IMR-90 (cell line): ENCODE measurements at regions not wholly inside any gene's neighbourhood (a gene's known extent, or its start where the extent isn't known, plus 50 kb on each side); places are given as distances from the start of the nearest gene placed in this dataset.

ENCODE experiments used
- ATAC-seq: fragments of 200-7000 bp; cut with Tn5 transposase; 2 replicates; pipeline ENCODE4 v1.9.1; 2020; ENCODE audit warnings: low read depth, mild to moderate bottlenecking, moderate library complexity
- BruUV-seq: library from RNA; stranded (reverse); fragments of 400-500 nt; replicated peaks from 2 replicates; lab custom pipeline; 2021; lab: Mats Ljungman, UMichigan
- CTCF ChIA-PET: fragments of 300-600 bp; formaldehyde crosslinking; extraction: SDS; loops from one replicate; lab custom pipeline; 2021; ENCODE audit warnings: antibody characterized with exemption; lab: Yijun Ruan, JAX
- POLR2A ChIA-PET: fragments of 300-600 bp; sonication (Branson Sonifier 250); formaldehyde crosslinking; loops from one replicate; lab custom pipeline; 2022; ENCODE audit warnings: antibody characterized with exemption; ENCODE audit not compliant: unreplicated experiment; lab: Charles Lee
- DNase-seq: peaks from one replicate; pipeline ENCODE4 v3.0.0; 2013
- H2AFZ ChIP-seq: replicated peaks from 2 replicates; pipeline ENCODE3; 2013; ENCODE audit warnings: low read length, mild to moderate bottlenecking; ENCODE audit not compliant: poor library complexity
- H2AK5ac ChIP-seq: 2 replicates; pipeline ENCODE4 v1.6.1; 2013; ENCODE audit warnings: low read depth, low read length, inconsistent platforms
- H2AK9ac ChIP-seq: replicated peaks from 2 replicates; pipeline ENCODE3; 2013; ENCODE audit warnings: mild to moderate bottlenecking, low read depth, low read length, moderate library complexity; ENCODE audit not compliant: poor library complexity
- H2BK120ac ChIP-seq: 2 replicates; pipeline ENCODE4 v1.6.1; 2013; ENCODE audit warnings: low read depth, low read length, inconsistent platforms
- H2BK15ac ChIP-seq: 3 replicates; pipeline ENCODE4 v1.6.1; 2013; ENCODE audit warnings: low read depth, low read length, inconsistent platforms
- H2BK20ac ChIP-seq: 2 replicates; pipeline ENCODE4 v1.6.1; 2013; ENCODE audit warnings: low read depth, mild to moderate bottlenecking, inconsistent platforms, low read length, moderate library complexity
- H2BK5ac ChIP-seq: 2 replicates; pipeline ENCODE4 v1.6.1; 2013; ENCODE audit warnings: mild to moderate bottlenecking, low read depth, low read length, inconsistent platforms; ENCODE audit not compliant: poor library complexity, severe bottlenecking
- H3K14ac ChIP-seq: replicated peaks from 2 replicates; pipeline ENCODE4 v1.6.1; 2013; ENCODE audit warnings: low read depth, low read length, inconsistent platforms
- H3K18ac ChIP-seq: 2 replicates; pipeline ENCODE4 v1.6.1; 2013; ENCODE audit warnings: low read depth, low read length, control low read depth
- H3K23ac ChIP-seq: 2 replicates; pipeline ENCODE4 v1.6.1; 2013; ENCODE audit warnings: low read depth, low read length, inconsistent platforms
- H3K27ac ChIP-seq: 2 replicates; pipeline ENCODE4 v1.5.1; 2013; ENCODE audit warnings: mild to moderate bottlenecking, control low read depth, low read length; ENCODE audit not compliant: insufficient read depth
- H3K27me3 ChIP-seq: 2 replicates; pipeline ENCODE4 v1.6.1; 2013; ENCODE audit warnings: low read length; ENCODE audit not compliant: control insufficient read depth, insufficient read depth
- H3K36me3 ChIP-seq: 2 replicates; pipeline ENCODE4 v1.6.1; 2013; ENCODE audit warnings: low read length, mixed read lengths; ENCODE audit not compliant: control insufficient read depth, insufficient read depth
- H3K4ac ChIP-seq: 2 replicates; pipeline ENCODE4 v1.6.1; 2013; ENCODE audit warnings: low read depth, low read length, inconsistent platforms
- H3K4me1 ChIP-seq: 2 replicates; pipeline ENCODE4 v1.6.1; 2013; ENCODE audit warnings: low read length, mixed read lengths; ENCODE audit not compliant: control insufficient read depth, insufficient read depth
- H3K4me2 ChIP-seq: 2 replicates; pipeline ENCODE4 v1.6.1; 2013; ENCODE audit warnings: low read depth, mild to moderate bottlenecking, control low read depth, low read length, moderate library complexity
- H3K4me3 ChIP-seq: 2 replicates; pipeline ENCODE4 v1.5.1; 2013; ENCODE audit warnings: low read depth, mild to moderate bottlenecking, control low read depth, low read length, moderate library complexity; ENCODE audit not compliant: insufficient read depth
- H3K56ac ChIP-seq: 2 replicates; pipeline ENCODE4 v1.6.1; 2013; ENCODE audit warnings: low read length, inconsistent platforms; ENCODE audit not compliant: insufficient read depth; ENCODE audit errors: extremely low read depth
- H3K79me1 ChIP-seq, 2 experiments: 2 replicates each; pipeline ENCODE4 v1.6.1; 2013; ENCODE audit warnings: low read length in 2 of 2, inconsistent platforms in 1 of 2, low read depth in 1 of 2
- H3K9ac ChIP-seq: 2 replicates; pipeline ENCODE4 v1.6.1; 2013; ENCODE audit warnings: low read depth, low read length, control low read depth
- H3K9me1 ChIP-seq: 2 replicates; pipeline ENCODE4 v1.6.1; 2013; ENCODE audit warnings: low read length, inconsistent platforms; ENCODE audit not compliant: insufficient read depth
- H3K9me3 ChIP-seq: 2 replicates; pipeline ENCODE4 v1.6.1; 2013; ENCODE audit warnings: low read length; ENCODE audit not compliant: control insufficient read depth, insufficient read depth
- H4K20me1 ChIP-seq: 2 replicates; pipeline ENCODE4 v1.6.1; 2013; ENCODE audit warnings: low read length, inconsistent platforms; ENCODE audit not compliant: insufficient read depth
- H4K5ac ChIP-seq: 2 replicates; pipeline ENCODE4 v1.6.1; 2013; ENCODE audit warnings: mild to moderate bottlenecking, low read depth, low read length, control low read depth
- H4K8ac ChIP-seq, 2 experiments: 2 replicates each; pipeline ENCODE4 v1.6.1; 2013; ENCODE audit warnings: low read depth in 2 of 2, low read length in 2 of 2, control low read depth in 1 of 2, inconsistent platforms in 1 of 2
- H4K91ac ChIP-seq: 2 replicates; pipeline ENCODE4 v1.6.1; 2013; ENCODE audit warnings: low read depth, low read length, inconsistent platforms; ENCODE audit not compliant: insufficient read depth
- BHLHE40 ChIP-seq: fragments of 150-350 bp; IDR thresholded peaks from 2 replicates; pipeline ENCODE4 v1.6.1; 2016; ENCODE audit warnings: mild to moderate bottlenecking, low read depth, low read length
- CEBPB ChIP-seq: IDR thresholded peaks from 2 replicates; pipeline ENCODE4 v1.6.1; 2012; ENCODE audit warnings: low read depth, low read length, improper control_type of control experiment
- CHD1 ChIP-seq: IDR thresholded peaks from 2 replicates; pipeline ENCODE4 v1.6.1; 2012; ENCODE audit warnings: low read depth, low read length, improper control_type of control experiment
- CTCF ChIP-seq: conservative IDR thresholded peaks from 2 replicates; pipeline ENCODE4 v1.5.1; 2012; ENCODE audit warnings: mild to moderate bottlenecking, low read depth, low read length, improper control_type of control experiment
- ELK1 ChIP-seq: fragments of 150-350 bp; IDR thresholded peaks from 2 replicates; pipeline ENCODE4 v1.6.1; 2016; ENCODE audit warnings: low read depth, mild to moderate bottlenecking, low read length, moderate library complexity, borderline replicate concordance
- MAZ ChIP-seq: IDR thresholded peaks from 2 replicates; pipeline ENCODE4 v1.6.1; 2012; ENCODE audit warnings: low read depth, mild to moderate bottlenecking, low read length, improper control_type of control experiment, moderate library complexity, borderline replicate concordance
- MXI1 ChIP-seq: IDR thresholded peaks from 2 replicates; pipeline ENCODE4 v1.6.1; 2012; ENCODE audit warnings: low read depth, mild to moderate bottlenecking, low read length, moderate library complexity, borderline replicate concordance
- NFE2L2 ChIP-seq: fragments of 150-350 bp; IDR thresholded peaks from 2 replicates; pipeline ENCODE4 v1.6.1; 2016; ENCODE audit warnings: low read depth, mild to moderate bottlenecking, low read length
- POLR2A ChIP-seq: IDR thresholded peaks from 2 replicates; pipeline ENCODE4 v1.6.1; 2012; ENCODE audit warnings: mild to moderate bottlenecking, low read depth, low read length
- RCOR1 ChIP-seq: IDR thresholded peaks from 2 replicates; pipeline ENCODE4 v1.6.1; 2012; ENCODE audit warnings: mild to moderate bottlenecking, low read length, improper control_type of control experiment; ENCODE audit not compliant: insufficient replicate concordance
- RFX5 ChIP-seq: IDR thresholded peaks from 2 replicates; pipeline ENCODE4 v1.8.0; 2012; ENCODE audit warnings: low read depth, mild to moderate bottlenecking, low read length, moderate library complexity
- SMC3 ChIP-seq: fragments of 150-350 bp; IDR thresholded peaks from 2 replicates; pipeline ENCODE4 v1.6.1; 2016; ENCODE audit warnings: low read depth, mild to moderate bottlenecking, antibody characterized with exemption, low read length, moderate library complexity
- WGBS, 2 experiments: methylation state at CpG; one replicate each; pipeline versions ENCODE4 v1.1.5 to v1.1.7; 2013; ENCODE audit warnings: missing lambda C conversion rate in 2 of 2; ENCODE audit not compliant: insufficient read length in 1 of 2; ENCODE audit errors: extremely low coverage in 2 of 2; 5-methylcytosine and 5-hydroxymethylcytosine counted together
- dilution Hi-C: fragments of 300-500 bp; cut with HindIII; formaldehyde crosslinking; loops from one replicate; pipeline ENCODE4 v1.14.3; 2018; ENCODE audit warnings: low sequenced_read_pairs; ENCODE audit not compliant: unreplicated experiment
- in situ Hi-C: fragments of 300-500 bp; cut with MboI; formaldehyde crosslinking; loops from 3 replicates; pipeline ENCODE4 v1.14.3; 2019; ENCODE audit warnings: low sequenced_read_pairs, inconsistent platforms, mixed read lengths
- intact Hi-C: fragments of 100-400 bp; cut with micrococcal nuclease; formaldehyde crosslinking; loops from 2 replicates; pipeline ENCODE4 v1.10.0; 2022
- TF ChIP-seq, protein P1 (sequence below): fragments of 150-350 bp; IDR thresholded peaks from 2 replicates; pipeline ENCODE4 v1.6.1; 2017; ENCODE audit warnings: mild to moderate bottlenecking, antibody characterized with exemption, low read length, low read depth

DNA sequence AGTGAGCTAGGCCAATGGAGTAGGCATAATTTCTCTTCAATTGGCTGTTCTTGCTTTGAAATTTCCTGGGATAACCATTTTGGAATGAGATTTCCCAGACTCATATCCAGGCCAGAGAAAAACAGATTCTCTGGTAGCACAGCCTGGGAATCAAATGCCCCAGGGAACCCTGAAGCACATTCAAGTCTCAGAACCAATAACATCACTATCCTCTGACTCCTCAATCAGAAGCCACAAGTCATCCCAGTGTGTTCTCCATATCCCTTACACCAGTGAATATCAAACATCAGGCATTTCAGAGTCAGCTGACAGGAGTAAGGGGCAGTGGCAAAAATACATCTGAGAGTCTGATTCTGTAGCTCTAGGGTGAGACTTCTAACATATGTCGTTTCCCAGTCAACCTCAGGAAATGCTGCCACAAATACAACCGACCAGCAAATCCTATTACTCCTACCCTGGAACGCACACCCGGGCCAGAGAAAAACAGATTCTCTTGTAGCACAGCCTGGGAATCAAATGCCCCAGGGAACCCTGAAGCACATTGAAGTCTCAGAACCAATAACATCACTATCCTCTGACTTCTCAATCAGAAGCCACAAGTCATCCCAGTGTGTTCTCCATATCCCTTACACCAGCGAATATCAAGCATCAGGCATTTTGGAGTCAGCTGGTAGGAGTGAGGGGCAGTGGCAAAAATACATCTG lies 537.7 kb upstream of the NMUR2 start:
- no peak overlapping the region for H2BK5ac ChIP-seq
- peaks cover 2% of the 10 kb centered on the region; the same call in 1 of the 2 replicates for H3K9me3 ChIP-seq
- H2AK9ac ChIP-seq: no peak overlapping the region
- H3K9ac ChIP-seq: no peak overlapping the region
- no peak overlapping the region for H2AFZ ChIP-seq
- no peak overlapping the region for H3K14ac ChIP-seq
- no peaks in the 10 kb centered on the region for H3K27me3 ChIP-seq
- no peaks in the 10 kb centered on the region for H4K20me1 ChIP-seq
- ChIA-PET CTCF (no interaction called here), POLR2A (no interaction called here)
- WGBS, 2 experiments: 100% methylated on average over 2 of the region's 5 CpGs; no CpG with 5 or more reads in 1 of the 2 experiments
- H3K4ac ChIP-seq: no peak overlapping the region
- no peak overlapping the region for H2BK15ac ChIP-seq
- H3K4me1 ChIP-seq: no peaks in the 10 kb centered on the region
- DNase-seq (no peak), ATAC-seq (no peak)
- BruUV-seq: no TSS peak
- H3K79me1 ChIP-seq: no peaks in the 10 kb centered on the region
- no peak overlapping the region for H3K27ac ChIP-seq
- H3K18ac ChIP-seq: no peak overlapping the region
- no peak overlapping the region for H4K8ac ChIP-seq
- H2BK20ac ChIP-seq: no peak overlapping the region
- dilution Hi-C loops: no loop called here
- no peak overlapping the region for H3K23ac ChIP-seq
- intact Hi-C loops: no loop called here
- no peak overlapping the region for H3K56ac ChIP-seq
- H3K36me3 ChIP-seq: no peaks in the 10 kb centered on the region
- in situ Hi-C loops: no loop called here
- H3K4me2 ChIP-seq: no peak overlapping the region
- TF ChIP-seq MAZ (no peak), CEBPB (no peak), CTCF (no peak), POLR2A (no peak), ELK1 (no peak), NFE2L2 (no peak), RCOR1 (no peak), MXI1 (no peak), SMC3 (no peak), CHD1 (no peak), BHLHE40 (no peak), RFX5 (no peak)
- TF ChIP-seq, protein P1, sequence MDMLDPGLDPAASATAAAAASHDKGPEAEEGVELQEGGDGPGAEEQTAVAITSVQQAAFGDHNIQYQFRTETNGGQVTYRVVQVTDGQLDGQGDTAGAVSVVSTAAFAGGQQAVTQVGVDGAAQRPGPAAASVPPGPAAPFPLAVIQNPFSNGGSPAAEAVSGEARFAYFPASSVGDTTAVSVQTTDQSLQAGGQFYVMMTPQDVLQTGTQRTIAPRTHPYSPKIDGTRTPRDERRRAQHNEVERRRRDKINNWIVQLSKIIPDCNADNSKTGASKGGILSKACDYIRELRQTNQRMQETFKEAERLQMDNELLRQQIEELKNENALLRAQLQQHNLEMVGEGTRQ: no peak
- H2BK120ac ChIP-seq: no peak overlapping the region
- no peaks in the 10 kb centered on the region for H3K9me1 ChIP-seq
- no peak overlapping the region for H3K4me3 ChIP-seq
- no peak overlapping the region for H4K5ac ChIP-seq
- no peak overlapping the region for H2AK5ac ChIP-seq
- no peak overlapping the region for H4K91ac ChIP-seq
